GM12891 (cell line): ENCODE measurements at regions not wholly inside any gene's neighbourhood (a gene's known extent, or its start where the extent isn't known, plus 50 kb on each side); places are given as distances from the start of the nearest gene placed in this dataset.

Experiments
- PAX5 ChIP-seq: IDR thresholded peaks from 2 replicates; pipeline ENCODE4 v1.6.1; 2011; ENCODE audit warnings: low read length, moderate library complexity, mild to moderate bottlenecking; ENCODE audit not compliant: insufficient read depth, severe bottlenecking
- POLR2A ChIP-seq: IDR thresholded peaks from 2 replicates; pipeline ENCODE4 v1.6.1; 2011; ENCODE audit warnings: low read depth, low read length, control low read depth
- POLR2AphosphoS5 ChIP-seq: IDR thresholded peaks from 2 replicates; pipeline ENCODE4 v1.6.1; 2011; ENCODE audit warnings: low read depth, low read length, control low read depth
- SPI1 ChIP-seq: IDR thresholded peaks from 2 replicates; pipeline ENCODE4 v1.6.1; 2011; ENCODE audit warnings: low read depth, low read length, control low read depth
- TAF1 ChIP-seq: IDR thresholded peaks from 2 replicates; pipeline ENCODE4 v1.6.1; 2011; ENCODE audit warnings: low read depth, low read length, control low read depth

DNA sequence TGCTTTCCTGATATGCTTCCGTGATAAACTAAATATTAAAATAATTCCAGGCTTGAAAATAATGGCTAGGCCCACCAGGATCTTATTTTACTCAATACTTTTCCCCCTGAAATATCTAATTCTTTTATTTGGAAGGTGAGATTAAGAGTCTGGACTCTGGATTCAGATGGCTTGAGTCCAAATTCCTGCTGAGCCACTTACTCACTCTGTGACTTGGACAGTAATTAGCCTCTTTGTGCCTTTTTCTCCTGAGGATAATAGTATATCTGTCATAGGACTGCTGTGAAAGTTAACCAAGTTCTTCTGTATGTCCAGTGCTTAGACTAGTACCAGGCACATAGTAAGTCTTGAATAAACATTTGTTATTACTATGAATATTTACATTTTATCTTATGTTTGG lies 127.3 kb upstream of the ERBB4 start:
- TF ChIP-seq POLR2A (no peak), TAF1 (no peak), SPI1 (no peak), POLR2AphosphoS5 (no peak), PAX5 (no peak)
